ENCODE measurements at regions not wholly inside any gene's neighbourhood (a gene's known extent, or its start where the extent isn't known, plus 50 kb on each side); places are given as distances from the start of the nearest gene placed in this dataset.

DNA sequence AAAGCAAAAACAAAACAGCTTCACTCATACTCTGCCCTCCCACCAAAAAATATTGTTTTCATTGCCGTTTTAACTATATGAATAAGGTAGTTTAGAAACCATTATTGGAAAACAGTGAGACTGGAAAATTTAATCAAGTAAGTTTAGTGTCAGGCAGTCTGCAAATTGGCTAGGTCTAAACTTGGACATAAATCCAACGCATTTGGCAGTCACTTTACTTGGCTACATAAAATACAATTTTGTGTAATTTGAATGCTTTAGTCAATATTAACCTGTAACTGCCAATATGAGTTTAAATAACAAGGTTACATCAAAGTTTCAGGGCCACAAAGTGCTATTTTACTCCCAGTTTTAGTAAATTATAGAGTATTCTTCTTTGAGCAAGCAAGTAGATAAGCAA, 202.3 kb upstream of the SLC38A2 start:
- TF ChIP-seq RAD21 (conservative IDR thresholded peaks at IDR 0.05 in 1 of 2, IDR thresholded peaks at IDR 0.05 in 1 of 2) (no peak), MAFK (IDR thresholded peaks at IDR 0.05; ENCODE audit: partially characterized antibody) (no peak), MYC (IDR thresholded peaks at IDR 0.05; ENCODE audit: borderline replicate concordance, low read length) (no peak), KDM1A (IDR thresholded peaks at IDR 0.05; ENCODE audit: low read depth) (no peak)
- TF ChIP-seq, protein P1, sequence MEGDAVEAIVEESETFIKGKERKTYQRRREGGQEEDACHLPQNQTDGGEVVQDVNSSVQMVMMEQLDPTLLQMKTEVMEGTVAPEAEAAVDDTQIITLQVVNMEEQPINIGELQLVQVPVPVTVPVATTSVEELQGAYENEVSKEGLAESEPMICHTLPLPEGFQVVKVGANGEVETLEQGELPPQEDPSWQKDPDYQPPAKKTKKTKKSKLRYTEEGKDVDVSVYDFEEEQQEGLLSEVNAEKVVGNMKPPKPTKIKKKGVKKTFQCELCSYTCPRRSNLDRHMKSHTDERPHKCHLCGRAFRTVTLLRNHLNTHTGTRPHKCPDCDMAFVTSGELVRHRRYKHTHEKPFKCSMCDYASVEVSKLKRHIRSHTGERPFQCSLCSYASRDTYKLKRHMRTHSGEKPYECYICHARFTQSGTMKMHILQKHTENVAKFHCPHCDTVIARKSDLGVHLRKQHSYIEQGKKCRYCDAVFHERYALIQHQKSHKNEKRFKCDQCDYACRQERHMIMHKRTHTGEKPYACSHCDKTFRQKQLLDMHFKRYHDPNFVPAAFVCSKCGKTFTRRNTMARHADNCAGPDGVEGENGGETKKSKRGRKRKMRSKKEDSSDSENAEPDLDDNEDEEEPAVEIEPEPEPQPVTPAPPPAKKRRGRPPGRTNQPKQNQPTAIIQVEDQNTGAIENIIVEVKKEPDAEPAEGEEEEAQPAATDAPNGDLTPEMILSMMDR (IDR thresholded peaks at IDR 0.05), result no peak
- TF ChIP-seq, protein P2, sequence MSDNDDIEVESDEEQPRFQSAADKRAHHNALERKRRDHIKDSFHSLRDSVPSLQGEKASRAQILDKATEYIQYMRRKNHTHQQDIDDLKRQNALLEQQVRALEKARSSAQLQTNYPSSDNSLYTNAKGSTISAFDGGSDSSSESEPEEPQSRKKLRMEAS (IDR thresholded peaks at IDR 0.05), result no peak

Measured in A549 (cell line).